ENCODE measurements at regions not wholly inside any gene's neighbourhood (a gene's known extent, or its start where the extent isn't known, plus 50 kb on each side); places are given as distances from the start of the nearest gene placed in this dataset.

DNA sequence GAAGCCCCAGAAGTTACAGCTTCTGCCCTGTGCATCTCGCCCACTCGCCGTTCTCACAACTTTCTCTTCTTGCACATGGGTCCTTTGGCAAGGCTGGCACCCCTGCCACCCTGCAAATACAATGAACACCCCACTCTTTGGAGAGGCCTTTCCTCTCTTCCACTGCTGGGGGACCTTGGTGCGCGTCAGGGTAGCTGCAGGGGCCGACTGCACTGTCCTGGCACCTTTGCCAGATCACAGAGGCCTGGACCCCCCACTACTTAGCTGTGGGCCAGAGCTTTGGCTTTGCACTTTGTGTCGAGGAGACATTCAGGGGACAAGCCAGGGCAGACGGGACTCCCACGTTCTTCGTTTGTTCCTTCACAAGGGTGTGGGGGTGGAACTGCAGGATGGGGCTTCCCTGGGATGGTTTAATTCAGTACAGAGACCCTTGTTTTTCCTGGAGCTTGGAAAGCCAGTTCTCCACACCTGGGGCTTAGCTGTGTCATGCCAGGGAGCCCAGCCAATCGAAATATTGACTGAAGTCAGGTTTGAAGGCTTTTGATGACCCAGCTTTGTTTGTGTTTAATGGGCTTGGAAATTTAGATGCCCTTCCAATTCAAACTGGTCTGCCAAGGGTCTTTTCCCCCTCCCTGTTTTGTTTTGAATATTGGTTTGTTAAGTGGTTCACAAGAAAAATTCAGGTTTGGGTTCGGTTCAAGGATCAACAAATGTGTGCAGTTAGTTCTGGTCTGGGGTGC, 256.1 kb upstream of the TLE3 start:
- H3K27ac ChIP-seq (ENCODE audit: insufficient read depth, low read length) = no peak overlapping the region
- TF ChIP-seq, protein P1, sequence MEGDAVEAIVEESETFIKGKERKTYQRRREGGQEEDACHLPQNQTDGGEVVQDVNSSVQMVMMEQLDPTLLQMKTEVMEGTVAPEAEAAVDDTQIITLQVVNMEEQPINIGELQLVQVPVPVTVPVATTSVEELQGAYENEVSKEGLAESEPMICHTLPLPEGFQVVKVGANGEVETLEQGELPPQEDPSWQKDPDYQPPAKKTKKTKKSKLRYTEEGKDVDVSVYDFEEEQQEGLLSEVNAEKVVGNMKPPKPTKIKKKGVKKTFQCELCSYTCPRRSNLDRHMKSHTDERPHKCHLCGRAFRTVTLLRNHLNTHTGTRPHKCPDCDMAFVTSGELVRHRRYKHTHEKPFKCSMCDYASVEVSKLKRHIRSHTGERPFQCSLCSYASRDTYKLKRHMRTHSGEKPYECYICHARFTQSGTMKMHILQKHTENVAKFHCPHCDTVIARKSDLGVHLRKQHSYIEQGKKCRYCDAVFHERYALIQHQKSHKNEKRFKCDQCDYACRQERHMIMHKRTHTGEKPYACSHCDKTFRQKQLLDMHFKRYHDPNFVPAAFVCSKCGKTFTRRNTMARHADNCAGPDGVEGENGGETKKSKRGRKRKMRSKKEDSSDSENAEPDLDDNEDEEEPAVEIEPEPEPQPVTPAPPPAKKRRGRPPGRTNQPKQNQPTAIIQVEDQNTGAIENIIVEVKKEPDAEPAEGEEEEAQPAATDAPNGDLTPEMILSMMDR (conservative IDR thresholded peaks at IDR 0.05 in 1 of 2, IDR thresholded peaks at IDR 0.05 in 1 of 2; ENCODE audit: low read depth in 1 of 2, low read length in 2 of 2) = no peak
- TF ChIP-seq EZH2 (IDR thresholded peaks at IDR 0.05; ENCODE audit: low read length, missing control alignments) = no peak
- H3K79me2 ChIP-seq (ENCODE audit: control insufficient read depth, insufficient read depth, low read length) = no peaks in the 10 kb centered on the region
- no peaks in the 10 kb centered on the region for H3K9me3 ChIP-seq (ENCODE audit: control insufficient read depth, insufficient read depth, low read depth, low read length)
- no peak overlapping the region for H3K4me3 ChIP-seq (replicated peaks in 1 of 4; ENCODE audit: control extremely low read depth in 1 of 4, insufficient read depth in 1 of 4, low read depth in 3 of 4, low read length in 4 of 4)
- peaks cover 4% of the 10 kb centered on the region for H3K27me3 ChIP-seq (ENCODE audit: control insufficient read depth, insufficient read depth, low read length)
- no peak overlapping the region for H3K9ac ChIP-seq (ENCODE audit: insufficient read depth, low read length)
- H3K4me2 ChIP-seq (ENCODE audit: extremely low read depth, insufficient read depth, low read length) = no peak overlapping the region
- H2AFZ ChIP-seq (ENCODE audit: low read length) = no peak overlapping the region
- no peaks in the 10 kb centered on the region for H3K36me3 ChIP-seq (ENCODE audit: control insufficient read depth, insufficient read depth, low read length)
- no peaks in the 10 kb centered on the region for H3K4me1 ChIP-seq (ENCODE audit: control insufficient read depth, extremely low read depth, insufficient read depth, low read length)
- H4K20me1 ChIP-seq (ENCODE audit: control insufficient read depth, extremely low read depth, insufficient read depth, low read length) = no peaks in the 10 kb centered on the region
- no peak for DNase-seq (ENCODE audit: low read depth in 2 of 2)

GRCh38 chr15:70351941-70352774, 254.4 kb upstream of the TLE3 start:
- TF ChIP-seq, protein P1 (conservative IDR thresholded peaks at IDR 0.05 in 1 of 2, IDR thresholded peaks at IDR 0.05 in 1 of 2; ENCODE audit: low read depth in 1 of 2, low read length in 2 of 2) = no peak
- TF ChIP-seq EZH2 (IDR thresholded peaks at IDR 0.05; ENCODE audit: low read length, missing control alignments) = no peak
- no peak overlapping the region for H2AFZ ChIP-seq (ENCODE audit: low read length)
- DNase-seq (ENCODE audit: low read depth in 2 of 2) = no peak
- H3K27ac ChIP-seq (ENCODE audit: insufficient read depth, low read length) = no peak overlapping the region
- H3K36me3 ChIP-seq (ENCODE audit: control insufficient read depth, insufficient read depth, low read length) = no peaks in the 10 kb centered on the region
- no peaks in the 10 kb centered on the region for H3K4me1 ChIP-seq (ENCODE audit: control insufficient read depth, extremely low read depth, insufficient read depth, low read length)
- H3K9me3 ChIP-seq (ENCODE audit: control insufficient read depth, insufficient read depth, low read depth, low read length) = no peaks in the 10 kb centered on the region
- H3K4me3 ChIP-seq (replicated peaks in 1 of 4; ENCODE audit: control extremely low read depth in 1 of 4, insufficient read depth in 1 of 4, low read depth in 3 of 4, low read length in 4 of 4) = no peak overlapping the region
- no peaks in the 10 kb centered on the region for H3K79me2 ChIP-seq (ENCODE audit: control insufficient read depth, insufficient read depth, low read length)
- peaks cover 4% of the 10 kb centered on the region for H3K27me3 ChIP-seq (ENCODE audit: control insufficient read depth, insufficient read depth, low read length)
- H4K20me1 ChIP-seq (ENCODE audit: control insufficient read depth, extremely low read depth, insufficient read depth, low read length) = no peaks in the 10 kb centered on the region
- H3K9ac ChIP-seq (ENCODE audit: insufficient read depth, low read length) = no peak overlapping the region
- no peak overlapping the region for H3K4me2 ChIP-seq (ENCODE audit: extremely low read depth, insufficient read depth, low read length)

GRCh38 chr15:70351391-70351790, 253.7 kb upstream of the TLE3 start:
- Histone ChIP-seq H2AFZ (ENCODE audit: low read length) (no peak overlapping the region), H3K79me2 (ENCODE audit: control insufficient read depth, insufficient read depth, low read length) (no peaks in the 10 kb centered on the region), H3K27me3 (ENCODE audit: control insufficient read depth, insufficient read depth, low read length) (peaks cover 4% of the 10 kb centered on the region), H3K27ac (ENCODE audit: insufficient read depth, low read length) (no peak overlapping the region), H3K9ac (ENCODE audit: insufficient read depth, low read length) (no peak overlapping the region), H3K4me3 (replicated peaks in 1 of 4; ENCODE audit: control extremely low read depth in 1 of 4, insufficient read depth in 1 of 4, low read depth in 3 of 4, low read length in 4 of 4) (no peak overlapping the region), H3K4me2 (ENCODE audit: extremely low read depth, insufficient read depth, low read length) (no peak overlapping the region), H4K20me1 (ENCODE audit: control insufficient read depth, extremely low read depth, insufficient read depth, low read length) (no peaks in the 10 kb centered on the region), H3K4me1 (ENCODE audit: control insufficient read depth, extremely low read depth, insufficient read depth, low read length) (no peaks in the 10 kb centered on the region), H3K36me3 (ENCODE audit: control insufficient read depth, insufficient read depth, low read length) (no peaks in the 10 kb centered on the region), H3K9me3 (ENCODE audit: control insufficient read depth, insufficient read depth, low read depth, low read length) (no peaks in the 10 kb centered on the region)
- no peak for DNase-seq (ENCODE audit: low read depth in 2 of 2)
- no peak for TF ChIP-seq EZH2 (IDR thresholded peaks at IDR 0.05; ENCODE audit: low read length, missing control alignments)
- TF ChIP-seq, protein P1 (conservative IDR thresholded peaks at IDR 0.05 in 1 of 2, IDR thresholded peaks at IDR 0.05 in 1 of 2; ENCODE audit: low read depth in 1 of 2, low read length in 2 of 2) = no peak
